H1 (cell line): ENCODE measurements at regions not wholly inside any gene's neighbourhood (a gene's known extent, or its start where the extent isn't known, plus 50 kb on each side); places are given as distances from the start of the nearest gene placed in this dataset.

Experiments
- CTCF ChIA-PET: fragments of 300-600 bp; sonication (Branson Sonifier 250); formaldehyde crosslinking; loops from one replicate; lab custom pipeline; 2021; ENCODE audit not compliant: partially characterized antibody; lab: Charles Lee
- POLR2A ChIA-PET: fragments of 300-600 bp; sonication (Branson Sonifier 250); formaldehyde crosslinking; loops from one replicate; lab custom pipeline; 2021; ENCODE audit warnings: inconsistent platforms; ENCODE audit not compliant: partially characterized antibody; lab: Charles Lee
- DNase-seq, 2 experiments: peaks; one replicate each; pipeline versions ENCODE4 v3.0.0 to v3.0.0-alpha.2; 2010 to 2022; ENCODE audit warnings: low spot score in 2 of 2, low read depth in 1 of 2, mixed read lengths in 1 of 2
- FAIRE-seq: peaks from 2 replicates; lab custom pipeline; 2011; peaks lifted over from hg19 to GRCh38; lab: Jason Lieb, UNC
- H2AFZ ChIP-seq: 2 replicates; pipeline ENCODE4 v1.8.1; 2012; ENCODE audit warnings: low read length, inconsistent platforms
- H2AK5ac ChIP-seq: 2 replicates; pipeline ENCODE4 v1.6.1; 2013; ENCODE audit warnings: low read depth, low read length
- H2BK120ac ChIP-seq: replicated peaks from 2 replicates; pipeline ENCODE3; 2013; ENCODE audit warnings: low read depth, low read length, inconsistent platforms
- H2BK12ac ChIP-seq: 2 replicates; pipeline ENCODE4 v1.6.1; 2013; ENCODE audit warnings: low read depth, low read length
- H2BK15ac ChIP-seq: 2 replicates; pipeline ENCODE4 v1.6.1; 2013; ENCODE audit warnings: low read length
- H2BK20ac ChIP-seq: 2 replicates; pipeline ENCODE4 v1.6.1; 2013; ENCODE audit warnings: low read length
- H2BK5ac ChIP-seq: 2 replicates; pipeline ENCODE4 v1.6.1; 2013; ENCODE audit warnings: low read depth, low read length
- H3K14ac ChIP-seq: 2 replicates; pipeline ENCODE4 v1.6.1; 2013; ENCODE audit warnings: inconsistent platforms; ENCODE audit not compliant: insufficient read length
- H3K18ac ChIP-seq: 2 replicates; pipeline ENCODE4 v1.6.1; 2013; ENCODE audit warnings: low read length; ENCODE audit errors: extremely low read depth
- H3K23ac ChIP-seq: 2 replicates; pipeline ENCODE4 v1.6.1; 2013; ENCODE audit warnings: inconsistent platforms; ENCODE audit not compliant: insufficient read length
- H3K23me2 ChIP-seq: 2 replicates; pipeline ENCODE4 v1.6.1; 2013; ENCODE audit warnings: low read depth, low read length
- H3K27ac ChIP-seq: 2 replicates; pipeline ENCODE4 v1.6.1; 2011; ENCODE audit warnings: low read depth, low read length, inconsistent platforms
- H3K27me3 ChIP-seq, 4 experiments: replicated peaks in 1 of 4; 1 replicate in 1 of 4; 2 replicates in 3 of 4; pipeline versions ENCODE4 v1.6.1 to v1.8.1; 2011 to 2013; ENCODE audit warnings: low read length in 3 of 4, mild to moderate bottlenecking in 3 of 4, inconsistent platforms in 2 of 4, mixed read lengths in 2 of 4, moderate library complexity in 1 of 4; ENCODE audit not compliant: control insufficient read depth in 3 of 4, insufficient read depth in 3 of 4; ENCODE audit errors: extremely low read depth in 1 of 4
- H3K36me3 ChIP-seq, 4 experiments: 2 replicates each; pipeline versions ENCODE4 v1.6.1 to v1.8.1; 2011 to 2013; ENCODE audit warnings: mild to moderate bottlenecking in 4 of 4, low read length in 3 of 4, moderate library complexity in 2 of 4, control low read depth in 1 of 4, inconsistent platforms in 1 of 4; ENCODE audit not compliant: insufficient read depth in 4 of 4, control insufficient read depth in 2 of 4
- H3K4ac ChIP-seq: replicated peaks from 2 replicates; pipeline ENCODE3; 2013; ENCODE audit warnings: low read length, low read depth, mixed read lengths, inconsistent platforms; ENCODE audit not compliant: insufficient read length
- H3K4me1 ChIP-seq, 4 experiments: replicated peaks in 1 of 4; 1 replicate in 1 of 4; 2 replicates in 3 of 4; pipeline versions ENCODE4 v1.6.1 to v1.8.1; 2011 to 2013; ENCODE audit warnings: low read length in 3 of 4, inconsistent platforms in 2 of 4, mixed read lengths in 1 of 4; ENCODE audit not compliant: insufficient read depth in 4 of 4, control insufficient read depth in 3 of 4
- H3K4me2 ChIP-seq, 2 experiments: 2 replicates each; pipeline versions ENCODE4 v1.6.1 to v1.8.1; 2011 to 2013; ENCODE audit warnings: low read depth in 2 of 2, low read length in 2 of 2, control low read depth in 1 of 2, inconsistent platforms in 1 of 2, mild to moderate bottlenecking in 1 of 2; ENCODE audit not compliant: insufficient read depth in 1 of 2
- H3K4me3 ChIP-seq, 4 experiments: fragments of 200-600, 300-600 bp in 1 of 4; sonication (generic), shearing (Covaris generic), sonication (Bioruptor Twin) in 1 of 4; 2 replicates each; pipeline versions ENCODE4 v1.5.1 to v1.8.1; 2011 to 2016; ENCODE audit warnings: low read length in 4 of 4, low read depth in 3 of 4, control low read depth in 2 of 4, inconsistent platforms in 2 of 4, mild to moderate bottlenecking in 2 of 4, mixed read lengths in 1 of 4, moderate library complexity in 1 of 4; ENCODE audit not compliant: insufficient read depth in 2 of 4; ENCODE audit errors: extremely low read depth in 1 of 4
- H3K56ac ChIP-seq: replicated peaks from 2 replicates; pipeline ENCODE3; 2013; ENCODE audit warnings: low read depth, mild to moderate bottlenecking, mixed read lengths, low read length, inconsistent platforms; ENCODE audit not compliant: insufficient read length
- H3K79me1 ChIP-seq: 2 replicates; pipeline ENCODE4 v1.6.1; 2013; ENCODE audit warnings: low read depth, low read length, control low read depth
- H3K79me2 ChIP-seq, 2 experiments: 2 replicates each; pipeline versions ENCODE4 v1.6.1 to v1.8.1; 2012 to 2013; ENCODE audit warnings: low read length in 2 of 2, mild to moderate bottlenecking in 2 of 2, inconsistent platforms in 1 of 2; ENCODE audit not compliant: insufficient read depth in 2 of 2, control insufficient read depth in 1 of 2
- H3K9ac ChIP-seq, 4 experiments: replicated peaks in 1 of 4; 1 replicate in 1 of 4; 2 replicates in 3 of 4; pipeline versions ENCODE4 v1.6.1 to v1.8.1; 2011 to 2013; ENCODE audit warnings: low read depth in 3 of 4, low read length in 3 of 4, control low read depth in 2 of 4, mild to moderate bottlenecking in 2 of 4, moderate library complexity in 2 of 4, inconsistent platforms in 1 of 4; ENCODE audit errors: extremely low read depth in 1 of 4
- H3K9me3 ChIP-seq, 2 experiments: 2 replicates each; pipeline versions ENCODE4 v1.6.1 to v1.8.1; 2012 to 2013; ENCODE audit warnings: mild to moderate bottlenecking in 2 of 2, moderate library complexity in 2 of 2, control low read depth in 1 of 2, inconsistent platforms in 1 of 2, low read depth in 1 of 2, low read length in 1 of 2, mixed read lengths in 1 of 2; ENCODE audit not compliant: insufficient read depth in 2 of 2
- H4K20me1 ChIP-seq, 2 experiments: replicated peaks in 1 of 2; 2 replicates each; pipeline versions ENCODE3 to v1.8.1; 2011 to 2013; ENCODE audit warnings: inconsistent platforms in 2 of 2, low read length in 2 of 2, mild to moderate bottlenecking in 1 of 2; ENCODE audit not compliant: insufficient read depth in 2 of 2, control insufficient read depth in 1 of 2
- H4K5ac ChIP-seq: 2 replicates; pipeline ENCODE4 v1.6.1; 2013; ENCODE audit warnings: low read length, low read depth, mixed read lengths, inconsistent platforms; ENCODE audit not compliant: insufficient read length
- H4K8ac ChIP-seq: 2 replicates; pipeline ENCODE4 v1.8.0; 2013; ENCODE audit warnings: mild to moderate bottlenecking, moderate library complexity, low read length, inconsistent platforms; ENCODE audit not compliant: insufficient read depth; ENCODE audit errors: extremely low read depth
- H4K91ac ChIP-seq: replicated peaks from 2 replicates; pipeline ENCODE3; 2013; ENCODE audit warnings: low read length, mixed read lengths, inconsistent platforms; ENCODE audit not compliant: insufficient read length
- BRCA1 ChIP-seq: IDR thresholded peaks from 2 replicates; pipeline ENCODE4 v1.6.1; 2012; ENCODE audit warnings: low read depth, low read length, improper control_type of control experiment
- CHD1 ChIP-seq: IDR thresholded peaks from 2 replicates; pipeline ENCODE4 v1.6.1; 2012; ENCODE audit warnings: low read depth, low read length, improper control_type of control experiment
- CTBP2 ChIP-seq: IDR thresholded peaks from 2 replicates; pipeline ENCODE4 v1.7.0; 2011; ENCODE audit warnings: borderline replicate concordance, mild to moderate bottlenecking, moderate library complexity, mixed read lengths, low read length; ENCODE audit not compliant: insufficient read depth, insufficient read length
- GABPA ChIP-seq: IDR thresholded peaks from 2 replicates; pipeline ENCODE4 v1.6.1; 2011; ENCODE audit warnings: mild to moderate bottlenecking, low read length, moderate library complexity, borderline replicate concordance; ENCODE audit not compliant: insufficient read depth
- GTF2F1 ChIP-seq: IDR thresholded peaks from 2 replicates; pipeline ENCODE4 v1.6.1; 2012; ENCODE audit warnings: low read depth, low read length, improper control_type of control experiment, borderline replicate concordance
- JUND ChIP-seq: IDR thresholded peaks from 2 replicates; pipeline ENCODE4 v1.6.1; 2011; ENCODE audit warnings: mild to moderate bottlenecking, improper control_type of control experiment, low read length
- KDM4A ChIP-seq: IDR thresholded peaks from one replicate; pipeline ENCODE4 v1.7.1; 2012; ENCODE audit warnings: low read depth, mild to moderate bottlenecking, moderate library complexity, low read length, inconsistent platforms; ENCODE audit not compliant: severe bottlenecking
- POLR2AphosphoS5 ChIP-seq: IDR thresholded peaks from 2 replicates; pipeline ENCODE4 v1.6.1; 2011; ENCODE audit warnings: low read depth, low read length
- TAF7 ChIP-seq: optimal IDR thresholded peaks from 2 replicates; pipeline ENCODE3; 2011; ENCODE audit warnings: low read depth, mild to moderate bottlenecking, inconsistent platforms, low read length, moderate library complexity, borderline replicate concordance
- WGBS, 2 experiments: shearing (Covaris generic) in 1 of 2; methylation state at CpG; one replicate each; pipeline versions ENCODE4 v1.1.6 to v1.1.7; 2013 to 2015; ENCODE audit warnings: low lambda C conversion rate in 2 of 2, mixed read lengths in 2 of 2, inconsistent platforms in 1 of 2, low coverage in 1 of 2, missing lambda C conversion rate in 1 of 2; ENCODE audit not compliant: insufficient replicate concordance in 2 of 2, insufficient coverage in 1 of 2, insufficient read length in 1 of 2; ENCODE audit errors: extremely low coverage in 1 of 2, missing lambda C conversion rate in 1 of 2; 5-methylcytosine and 5-hydroxymethylcytosine counted together

- no peak overlapping the region for H2BK120ac ChIP-seq
- POLR2A ChIA-PET, result no interaction called here
- no peak for TF ChIP-seq KDM4A
- no peak for TF ChIP-seq GABPA
- no peak for TF ChIP-seq JUND
- TF ChIP-seq POLR2AphosphoS5, result no peak
- TF ChIP-seq CHD1, result no peak
- TF ChIP-seq CTBP2, result no peak
- TF ChIP-seq BRCA1, result no peak
- TF ChIP-seq TAF7, result no peak
- no peak for TF ChIP-seq GTF2F1
Observed at GRCh38 chr15:37586976-37587375, 347.5 kb upstream of the TMCO5A start.

More at GRCh38 chr15:37586976-37587375, 347.5 kb upstream of the TMCO5A start:
- H3K27me3 ChIP-seq, result no peaks in the 10 kb centered on the region
- H3K4me3 ChIP-seq, result no peak overlapping the region
- DNase-seq (no peak), FAIRE-seq (no peak)
- H3K9me3 ChIP-seq, result no peaks in the 10 kb centered on the region; a peak in 1 of 4 replicates
- H4K20me1 ChIP-seq, result no peaks in the 10 kb centered on the region
- H3K14ac ChIP-seq, result no peak overlapping the region
- no peak overlapping the region for H2AK5ac ChIP-seq
- H3K36me3 ChIP-seq, result no peaks in the 10 kb centered on the region
- no peak overlapping the region for H2BK5ac ChIP-seq
- H4K91ac ChIP-seq, result no peak overlapping the region
- no peak overlapping the region for H4K8ac ChIP-seq
- H2AFZ ChIP-seq, result no peak overlapping the region
- 92% methylated on average over 7 of the region's 7 CpGs; no CpG with 5 or more reads in 1 of the 2 experiments for WGBS, 2 experiments
- no peak overlapping the region for H3K4me2 ChIP-seq
- no peak overlapping the region for H4K5ac ChIP-seq
- H3K18ac ChIP-seq, result no peak overlapping the region
- no peaks in the 10 kb centered on the region for H3K79me2 ChIP-seq
- no peak overlapping the region for H3K56ac ChIP-seq
- no peak overlapping the region for H3K23ac ChIP-seq
- no peaks in the 10 kb centered on the region; the same call in 1 of the 2 replicates for H3K23me2 ChIP-seq
- CTCF ChIA-PET, result no interaction called here
- no peak overlapping the region for H3K9ac ChIP-seq
- H2BK15ac ChIP-seq, result no peak overlapping the region
- H2BK20ac ChIP-seq, result no peak overlapping the region
- H3K4ac ChIP-seq, result no peak overlapping the region
- H3K27ac ChIP-seq, result no peak overlapping the region
- no peak overlapping the region for H2BK12ac ChIP-seq
- H3K4me1 ChIP-seq, result no peaks in the 10 kb centered on the region; a peak in 1 of 7 replicates
- H3K79me1 ChIP-seq, result no peaks in the 10 kb centered on the region
